PFSK-1 (cell line): ENCODE measurements at regions not wholly inside any gene's neighbourhood (a gene's known extent, or its start where the extent isn't known, plus 50 kb on each side); places are given as distances from the start of the nearest gene placed in this dataset.

Source experiments
- FOXP2 ChIP-seq: optimal IDR thresholded peaks from 2 replicates; pipeline ENCODE3; 2011; ENCODE audit warnings: borderline replicate concordance, control low read depth, inconsistent platforms; ENCODE audit not compliant: insufficient read depth; ENCODE audit errors: extremely low read length, extremely low read depth
- POLR2AphosphoS5 ChIP-seq: IDR thresholded peaks from 2 replicates; pipeline ENCODE4 v1.6.1; 2012; ENCODE audit warnings: low read depth, mild to moderate bottlenecking, control low read depth, low read length, moderate library complexity
- REST ChIP-seq, 2 experiments: IDR thresholded peaks; 2 replicates each; pipeline versions ENCODE4 v1.6.1 to v1.8.0; 2011 to 2012; ENCODE audit warnings: low read depth in 2 of 2, low read length in 2 of 2, control low read depth in 1 of 2, inconsistent platforms in 1 of 2, mild to moderate bottlenecking in 1 of 2, moderate library complexity in 1 of 2; ENCODE audit not compliant: insufficient read depth in 1 of 2
- SIN3A ChIP-seq: IDR thresholded peaks from 2 replicates; pipeline ENCODE4 v1.6.1; 2012; ENCODE audit warnings: mild to moderate bottlenecking, low read length, moderate library complexity, borderline replicate concordance; ENCODE audit not compliant: insufficient read depth
- TAF1 ChIP-seq: IDR thresholded peaks from 2 replicates; pipeline ENCODE4 v1.6.1; 2012; ENCODE audit warnings: low read length, control low read depth, borderline replicate concordance; ENCODE audit not compliant: insufficient read depth

DNA sequence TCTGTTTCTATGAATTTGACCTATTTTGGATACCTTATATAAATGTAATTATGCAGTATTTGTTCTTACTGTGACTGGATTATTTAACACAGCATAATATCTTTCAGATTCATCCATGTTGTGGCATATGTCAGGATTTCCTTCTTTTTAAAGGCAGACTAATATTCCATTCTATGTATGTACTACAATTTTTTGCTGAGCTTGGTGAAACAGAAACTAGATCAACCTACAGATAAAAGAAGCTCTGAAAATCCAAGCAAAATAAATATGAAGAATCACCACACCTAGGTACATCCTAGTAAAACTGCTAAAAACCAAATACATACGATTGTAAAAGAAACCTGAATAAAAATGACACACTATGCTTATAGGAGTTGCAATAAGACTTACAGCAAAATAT is 300.5 kb downstream of the HTR7 start:
- TF ChIP-seq REST (IDR thresholded peaks at IDR 0.05; ENCODE audit: insufficient read depth in 1 of 2, low read depth in 2 of 2, low read length in 2 of 2) (no peak), TAF1 (no peak), SIN3A (no peak), POLR2AphosphoS5 (no peak), FOXP2 (no peak)
